Cardiac fibroblast (primary cell): ENCODE measurements at regions not wholly inside any gene's neighbourhood (a gene's known extent, or its start where the extent isn't known, plus 50 kb on each side); places are given as distances from the start of the nearest gene placed in this dataset.
"Not testable (repeated sequence)": the region's sequence is repeated elsewhere in the genome, so short reads cannot be mapped to it uniquely, and the experiment has no call there.

Source experiments
- DNase-seq, 2 donors: peaks; one replicate each; pipeline versions ENCODE4 v3.0.0 to v3.0.0-alpha.2; 2010; ENCODE audit warnings: low read depth in 2 of 2
- H3K4me3 ChIP-seq, 2 donors: replicated peaks in 1 of 2; 1 replicate in 1 of 2; 2 replicates in 1 of 2; pipeline ENCODE4 v1.5.1; 2011; ENCODE audit warnings: low read depth in 2 of 2, low read length in 2 of 2, mild to moderate bottlenecking in 2 of 2, moderate library complexity in 1 of 2
- TF ChIP-seq, protein P1 (sequence below): IDR thresholded peaks from one replicate; pipeline ENCODE4 v1.5.1; 2011; ENCODE audit warnings: low read depth, mild to moderate bottlenecking, low read length, inconsistent platforms

DNA sequence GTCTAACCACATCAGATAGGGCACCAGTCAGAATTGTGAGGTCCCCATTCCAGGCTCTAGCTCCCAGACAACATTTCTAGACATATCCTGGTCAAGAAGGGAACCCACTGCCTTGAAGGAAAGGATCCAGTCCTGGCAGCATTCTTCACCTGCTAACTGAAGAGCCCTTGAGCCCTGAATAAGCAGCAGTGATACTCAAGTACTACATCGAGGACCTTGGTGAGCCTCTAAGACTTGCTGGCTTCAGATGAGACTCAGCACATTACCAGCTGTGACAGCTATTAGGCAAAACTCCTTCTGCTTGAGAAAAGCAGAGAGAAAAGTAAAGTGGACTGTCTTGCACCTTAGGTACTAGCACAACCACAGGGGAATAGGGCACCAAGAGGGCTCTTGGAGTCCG, 205.8 kb upstream of the F9 start:
- DNase-seq, result no peak
- no peak overlapping the region for H3K4me3 ChIP-seq
- TF ChIP-seq, protein P1, sequence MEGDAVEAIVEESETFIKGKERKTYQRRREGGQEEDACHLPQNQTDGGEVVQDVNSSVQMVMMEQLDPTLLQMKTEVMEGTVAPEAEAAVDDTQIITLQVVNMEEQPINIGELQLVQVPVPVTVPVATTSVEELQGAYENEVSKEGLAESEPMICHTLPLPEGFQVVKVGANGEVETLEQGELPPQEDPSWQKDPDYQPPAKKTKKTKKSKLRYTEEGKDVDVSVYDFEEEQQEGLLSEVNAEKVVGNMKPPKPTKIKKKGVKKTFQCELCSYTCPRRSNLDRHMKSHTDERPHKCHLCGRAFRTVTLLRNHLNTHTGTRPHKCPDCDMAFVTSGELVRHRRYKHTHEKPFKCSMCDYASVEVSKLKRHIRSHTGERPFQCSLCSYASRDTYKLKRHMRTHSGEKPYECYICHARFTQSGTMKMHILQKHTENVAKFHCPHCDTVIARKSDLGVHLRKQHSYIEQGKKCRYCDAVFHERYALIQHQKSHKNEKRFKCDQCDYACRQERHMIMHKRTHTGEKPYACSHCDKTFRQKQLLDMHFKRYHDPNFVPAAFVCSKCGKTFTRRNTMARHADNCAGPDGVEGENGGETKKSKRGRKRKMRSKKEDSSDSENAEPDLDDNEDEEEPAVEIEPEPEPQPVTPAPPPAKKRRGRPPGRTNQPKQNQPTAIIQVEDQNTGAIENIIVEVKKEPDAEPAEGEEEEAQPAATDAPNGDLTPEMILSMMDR, result no peak

DNA sequence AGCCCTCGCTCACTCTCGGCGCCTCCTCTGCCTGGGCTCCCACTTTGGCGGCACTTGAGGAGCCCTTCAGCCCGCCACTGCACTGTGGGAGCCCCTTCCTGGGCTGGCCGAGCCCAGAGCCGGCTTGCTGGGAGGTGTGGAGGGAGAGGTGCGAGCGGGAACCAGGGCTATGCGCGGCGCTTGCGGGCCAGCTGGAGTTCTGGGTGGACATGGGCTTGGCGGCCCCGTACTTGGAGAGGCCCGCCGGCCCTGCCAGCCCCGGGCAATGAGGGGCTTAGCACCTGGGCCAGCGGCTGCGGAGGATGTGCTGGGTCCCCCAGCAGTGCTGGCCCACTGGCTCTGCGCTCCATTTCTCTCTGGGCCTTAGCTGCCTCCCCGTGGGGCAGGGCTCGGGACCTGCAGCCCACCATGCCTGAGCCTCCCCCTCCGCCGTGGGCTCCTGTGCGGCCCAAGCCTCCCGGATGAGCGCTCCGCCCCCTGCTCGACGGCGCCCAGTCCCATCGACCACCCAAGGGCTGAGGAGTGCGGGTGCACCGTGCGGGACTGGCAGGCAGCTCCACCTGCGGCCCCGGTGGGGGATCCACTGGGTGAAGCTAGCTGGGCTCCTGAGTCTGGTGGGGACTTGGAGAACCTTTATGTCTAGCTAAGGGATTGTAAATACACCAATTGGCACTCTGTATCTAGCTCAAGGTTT, 209.7 kb upstream of the F9 start:
- H3K4me3 ChIP-seq, DNase-seq: not testable (repeated sequence)

DNA sequence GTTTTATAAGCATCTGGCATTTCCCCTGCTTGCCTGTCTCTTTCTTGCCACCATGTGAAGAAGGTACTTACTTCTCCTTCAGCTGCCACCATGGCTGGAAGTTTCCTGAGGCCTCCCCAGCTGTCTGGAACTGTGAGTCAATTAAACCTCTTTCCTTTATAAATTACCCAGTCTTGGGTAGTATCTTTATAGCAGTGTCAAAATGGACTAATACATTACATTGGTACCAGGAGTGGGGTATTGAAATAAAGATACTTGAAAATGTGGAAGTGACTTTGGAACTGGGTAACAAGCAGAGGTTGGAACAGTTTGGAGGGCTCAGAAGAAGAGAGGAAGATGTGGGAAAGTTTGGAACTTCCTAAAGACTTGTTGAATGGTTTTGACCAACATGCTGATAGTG, 223.9 kb upstream of the F9 start:
- DNase-seq, H3K4me3 ChIP-seq: not testable (repeated sequence)

DNA sequence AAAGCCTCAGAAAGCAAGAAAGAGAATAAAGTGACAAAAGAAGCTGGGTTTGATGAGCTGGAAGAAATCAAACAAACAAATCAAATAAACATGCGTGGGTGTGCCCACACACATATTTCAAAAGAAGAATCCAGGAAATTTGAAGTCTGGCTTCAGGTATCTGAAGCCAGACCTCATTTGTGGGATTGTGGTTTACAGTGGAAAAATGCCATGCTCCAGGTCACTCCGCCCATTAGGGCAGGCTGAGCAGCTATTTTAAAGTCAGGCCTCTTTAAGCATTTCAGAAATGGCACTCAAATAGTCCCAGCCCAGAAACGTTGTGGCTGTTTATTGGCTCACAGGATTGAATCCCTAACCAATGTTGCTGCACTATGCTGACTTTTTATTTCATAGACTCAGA, 226.1 kb upstream of the F9 start:
- no peak overlapping the region for H3K4me3 ChIP-seq
- DNase-seq, result no peak
- TF ChIP-seq, protein P1, result no peak

DNA sequence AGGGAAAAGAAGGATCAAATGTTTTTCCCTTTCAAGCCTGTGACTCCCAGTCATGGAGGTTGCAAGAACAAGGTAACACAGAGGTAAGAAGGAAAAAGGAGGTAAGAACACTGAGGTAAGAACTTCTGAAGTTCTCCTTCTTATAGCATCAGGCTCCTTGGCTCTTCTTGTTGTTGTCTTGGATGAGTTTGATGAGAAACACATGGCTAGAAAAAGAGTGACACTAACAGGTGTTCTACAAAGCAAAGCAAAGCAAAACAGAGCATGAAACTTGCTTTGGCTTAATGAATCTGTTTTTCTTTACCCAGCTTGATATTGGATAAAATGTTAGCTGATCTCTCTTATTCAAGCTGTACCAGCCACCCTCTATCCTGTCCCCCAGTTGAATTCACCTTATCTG, 231.2 kb upstream of the F9 start:
- H3K4me3 ChIP-seq, result no peak overlapping the region
- TF ChIP-seq, protein P1, result no peak

DNA sequence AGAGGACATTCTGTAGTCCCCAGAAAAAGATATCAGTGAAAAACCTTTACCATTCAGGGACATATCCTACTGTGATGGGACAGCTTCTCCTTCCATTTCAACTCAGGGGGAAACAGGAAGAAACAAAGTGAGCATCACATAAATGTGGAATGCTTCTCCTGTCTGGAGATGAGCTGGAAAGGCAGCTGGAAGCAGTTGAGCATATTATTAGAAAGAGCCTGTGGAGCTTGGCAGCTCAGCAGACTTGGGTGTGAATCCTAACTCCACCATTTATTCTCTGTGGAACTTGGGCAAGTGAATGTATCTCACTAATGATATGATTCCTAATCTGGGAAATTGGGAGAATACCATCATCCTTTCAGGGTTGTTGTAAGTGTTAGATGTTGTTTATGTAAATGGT, 232.1 kb upstream of the F9 start:
- TF ChIP-seq, protein P1, result no peak
- H3K4me3 ChIP-seq, result no peak overlapping the region
- no peak for DNase-seq

More for the DNA sequence above, 231.2 kb upstream of the F9 start:
- DNase-seq, result no peak

DNA sequence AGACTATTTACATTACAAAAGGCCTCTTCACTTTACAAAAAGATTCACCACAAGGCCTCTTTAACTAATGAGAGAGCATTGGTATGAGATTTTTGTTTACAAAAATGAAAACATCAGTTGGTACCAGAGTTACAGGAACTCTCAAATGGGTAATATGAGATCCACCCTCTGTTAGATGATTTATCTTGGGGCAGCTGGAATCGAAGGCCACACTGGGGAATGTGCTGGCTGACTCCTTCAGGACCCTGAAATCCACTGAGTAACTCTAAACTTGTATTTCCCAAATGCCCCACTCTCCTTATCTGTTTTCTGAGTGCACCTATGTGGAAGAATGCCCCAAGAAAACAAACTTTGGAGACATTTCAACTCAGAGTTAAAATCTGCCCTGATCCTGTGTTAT, 232.9 kb upstream of the F9 start:
- TF ChIP-seq, protein P1, result no peak
- no peak for DNase-seq
- no peak overlapping the region for H3K4me3 ChIP-seq

DNA sequence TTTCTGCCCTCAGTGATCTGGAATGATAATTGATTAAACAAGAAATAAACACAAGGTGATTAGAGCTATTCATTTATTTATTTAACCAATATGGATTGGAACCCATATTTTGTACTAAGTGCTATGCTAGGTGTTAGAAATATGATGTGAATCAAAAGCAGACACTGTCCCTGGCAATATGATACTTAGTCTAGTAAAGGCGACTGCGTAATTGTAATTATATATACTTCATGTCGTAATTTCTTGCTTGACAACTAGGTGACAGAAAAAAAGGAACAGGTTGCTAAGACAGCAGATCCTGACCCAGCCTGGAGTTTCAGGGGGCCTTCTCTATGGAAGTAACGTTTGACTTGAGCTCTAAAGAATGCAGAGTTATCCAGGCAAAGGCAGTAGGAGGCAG, 236.5 kb upstream of the F9 start:
- no peak for DNase-seq
- no peak overlapping the region for H3K4me3 ChIP-seq
- TF ChIP-seq, protein P1, result no peak
